ENCODE measurements at regions not wholly inside any gene's neighbourhood (a gene's known extent, or its start where the extent isn't known, plus 50 kb on each side); places are given as distances from the start of the nearest gene placed in this dataset.
"Not testable (repeated sequence)": the region's sequence is repeated elsewhere in the genome, so short reads cannot be mapped to it uniquely, and the experiment has no call there.

- DNase-seq, result no peak
These were observed 544.1 kb downstream of the XPNPEP1 start for GRCh38 chr10:109379186-109379585.

DNA sequence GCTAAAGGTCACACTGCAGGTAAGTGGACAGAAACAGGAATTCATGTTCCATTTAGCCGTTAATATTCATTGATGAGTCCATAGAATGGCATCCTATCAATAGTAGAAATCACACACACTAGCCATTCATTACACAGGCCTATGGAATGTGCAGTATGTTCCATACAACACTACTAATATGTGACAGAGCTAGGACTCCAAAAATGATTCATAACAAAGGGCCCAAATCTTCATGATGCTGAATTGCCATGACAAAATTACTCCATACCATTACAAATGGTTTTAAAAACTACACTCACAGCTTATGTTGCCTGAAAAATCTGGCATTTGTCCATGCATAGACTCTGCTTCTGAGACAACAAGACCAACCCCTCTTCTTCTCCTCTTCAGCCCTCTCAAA is 549.1 kb downstream of the XPNPEP1 start:
- DNase-seq, result no peak

- no peak for DNase-seq
These were observed 564.0 kb downstream of the XPNPEP1 start for GRCh38 chr10:109359316-109359715.

- no peak for DNase-seq
These were observed 565.0 kb downstream of the XPNPEP1 start for GRCh38 chr10:109358325-109358724.

GRCh38 chr10:109348324-109348723 is 575.0 kb downstream of the XPNPEP1 start:
- no peak for DNase-seq

- no peak for DNase-seq
These were observed 580.0 kb downstream of the XPNPEP1 start for GRCh38 chr10:109343293-109343692.

DNA sequence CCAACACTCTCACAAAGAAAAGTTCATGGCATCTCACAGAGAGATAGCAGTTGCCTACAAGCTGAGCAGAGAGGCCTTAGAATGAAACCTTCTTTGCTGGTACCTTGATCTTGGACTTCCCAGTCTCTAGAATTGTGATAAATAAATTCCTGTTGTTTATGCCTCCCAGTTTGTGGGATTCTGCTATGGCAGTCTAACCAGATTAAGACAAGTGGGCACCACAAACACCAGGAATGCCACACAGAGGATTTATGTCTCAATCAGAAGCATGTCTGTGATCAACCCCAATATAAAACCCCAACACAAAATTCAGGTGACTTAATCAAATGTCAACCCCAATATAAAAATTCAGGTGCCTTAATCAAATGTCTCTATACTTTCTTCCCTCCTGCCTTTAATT is 581.3 kb downstream of the XPNPEP1 start:
- DNase-seq, result no peak

- DNase-seq, result no peak
These were observed 595.3 kb downstream of the XPNPEP1 start for GRCh38 chr10:109328001-109328400.

DNA sequence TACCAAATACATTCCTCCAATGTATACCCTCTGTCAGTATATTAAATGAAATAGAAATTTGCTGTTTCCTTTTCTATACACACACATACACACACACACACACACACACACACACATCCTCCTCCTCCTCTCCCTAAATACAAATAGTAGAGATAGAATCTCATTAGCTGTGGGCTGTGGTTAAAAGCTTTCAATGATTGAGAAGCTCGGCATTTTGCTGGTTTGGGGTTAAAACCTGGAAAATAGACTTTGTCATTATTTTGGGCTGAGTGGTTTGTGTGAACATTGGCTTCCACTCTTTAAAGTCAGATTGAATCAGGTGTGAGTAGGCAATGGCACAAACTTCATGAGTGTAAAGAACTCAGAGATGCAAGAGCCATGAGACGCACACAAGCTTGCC is 596.0 kb downstream of the XPNPEP1 start:
- no peak for DNase-seq

DNA sequence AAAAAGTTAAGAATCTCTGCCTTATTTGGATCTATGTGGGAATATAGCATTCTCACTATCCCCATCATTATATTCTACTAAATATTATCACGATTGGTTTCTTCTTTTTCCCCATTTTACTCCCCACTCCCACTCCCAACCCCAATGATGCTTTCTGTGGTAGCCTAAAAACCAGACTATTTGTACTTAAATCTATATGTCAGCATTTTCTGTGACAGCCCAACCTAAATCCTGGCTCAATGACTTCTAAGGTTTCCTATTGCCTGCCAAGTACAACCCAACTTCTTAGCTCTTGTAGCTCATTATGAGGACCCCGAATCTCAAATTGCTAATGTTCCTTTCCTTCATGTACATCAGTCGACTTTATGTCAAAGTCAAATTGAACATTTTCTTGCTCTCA is 598.6 kb downstream of the XPNPEP1 start:
- no peak for DNase-seq

- no peak for DNase-seq
These were observed 605.5 kb downstream of the XPNPEP1 start for GRCh38 chr10:109317746-109318366.

DNA sequence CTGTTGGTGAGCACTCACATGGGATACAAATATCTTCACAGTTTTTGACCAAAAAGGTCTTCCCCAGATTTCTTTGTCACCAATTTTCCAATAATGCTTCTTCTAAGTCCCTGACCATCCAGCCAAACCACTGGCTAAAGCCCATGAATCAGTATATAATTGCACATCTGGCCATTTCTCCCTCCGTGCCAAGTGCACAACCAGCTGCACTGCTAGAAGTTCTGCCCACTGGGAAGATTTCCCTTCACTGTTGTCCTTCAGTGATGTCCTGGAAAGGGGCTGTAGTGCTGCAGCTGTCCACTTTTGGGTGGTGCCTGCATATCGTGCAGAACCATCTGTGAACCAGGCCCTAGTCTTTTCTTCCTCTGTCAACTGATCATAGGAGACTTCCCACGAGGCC is 609.3 kb downstream of the XPNPEP1 start:
- DNase-seq, result not testable (repeated sequence)

DNA sequence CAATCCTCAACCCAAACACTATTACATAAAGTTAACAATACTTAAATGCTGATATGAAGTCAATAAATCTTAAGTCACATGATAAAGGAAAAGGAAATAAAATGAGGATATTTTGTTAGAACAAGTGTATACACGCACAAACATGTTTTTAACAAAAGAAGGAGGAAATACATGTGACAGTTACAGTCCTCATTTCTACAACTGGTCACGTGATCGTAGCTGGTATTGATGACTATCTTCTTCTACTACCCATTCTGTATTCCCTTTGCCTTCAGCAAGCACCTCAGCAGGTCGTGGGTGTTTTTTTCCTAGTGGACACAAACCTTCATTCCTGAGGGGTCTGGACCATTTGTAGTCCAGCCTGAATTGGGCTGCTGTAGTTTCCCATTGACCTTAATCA is 610.8 kb downstream of the XPNPEP1 start:
- DNase-seq, result not testable (repeated sequence)

- no peak for DNase-seq
These were observed 614.3 kb downstream of the XPNPEP1 start for GRCh38 chr10:109308971-109309370.

DNA sequence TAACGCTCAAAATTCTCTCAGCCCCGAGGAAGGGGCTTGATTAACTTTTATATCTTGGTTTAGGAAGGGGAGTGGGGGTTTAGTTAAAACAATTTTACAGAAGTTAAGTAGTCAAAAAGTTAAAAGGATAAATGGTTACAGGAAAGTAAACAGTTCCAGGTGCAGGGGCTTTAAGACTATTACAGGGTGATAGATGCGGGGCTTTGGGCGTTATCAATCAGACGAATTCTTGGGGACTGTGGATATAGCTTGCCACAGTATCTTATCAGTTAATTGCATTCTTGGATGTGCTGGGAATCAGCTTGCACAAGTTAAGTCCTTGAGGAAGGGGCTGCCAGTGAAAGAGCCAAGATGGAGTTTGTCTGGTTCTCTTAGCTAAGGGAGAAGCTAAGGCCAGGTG is 616.2 kb downstream of the XPNPEP1 start:
- not testable (repeated sequence) for DNase-seq

GRCh38 chr10:109306698-109307097 is 616.6 kb downstream of the XPNPEP1 start:
- DNase-seq, result no peak

GRCh38 chr10:109287858-109288257 is 635.5 kb downstream of the XPNPEP1 start:
- DNase-seq, result no peak

DNA sequence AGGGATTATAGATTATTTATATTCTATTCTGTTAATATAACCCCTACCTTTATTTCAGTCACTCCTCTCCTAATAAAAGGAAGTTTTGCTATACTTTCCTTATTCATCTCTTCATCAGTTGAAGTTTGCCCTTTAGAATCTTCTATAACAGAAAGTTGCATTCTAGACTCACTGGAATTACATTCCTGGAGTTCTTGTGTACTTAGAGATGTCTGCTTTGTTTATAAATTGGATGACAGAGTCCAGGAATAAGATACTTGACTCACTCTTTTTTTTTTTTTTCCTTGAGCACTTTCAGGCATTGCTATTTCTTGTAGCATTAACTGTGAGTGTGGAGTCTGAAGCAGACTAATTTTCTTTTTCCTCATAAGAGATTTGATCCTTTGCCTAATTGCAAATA is 640.8 kb downstream of the XPNPEP1 start:
- no peak for DNase-seq

DNA sequence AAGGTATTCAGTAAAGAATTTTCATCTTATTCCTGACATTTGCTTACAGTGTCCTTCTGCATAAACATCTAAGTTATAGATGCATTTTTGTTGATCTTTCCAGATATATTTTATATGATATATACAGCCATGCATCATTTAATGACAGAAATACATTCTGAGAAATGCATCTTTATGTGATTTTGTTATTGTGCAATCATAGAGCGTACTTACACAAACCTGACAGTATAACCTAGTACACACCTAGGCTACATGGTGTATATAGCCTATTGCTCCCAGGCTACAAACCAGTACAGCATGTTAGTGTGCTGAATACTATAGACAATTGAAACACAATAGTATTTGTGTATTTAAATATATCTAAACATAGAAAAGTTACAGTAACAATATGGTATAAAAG is 642.0 kb downstream of the XPNPEP1 start:
- DNase-seq, result no peak

DNA sequence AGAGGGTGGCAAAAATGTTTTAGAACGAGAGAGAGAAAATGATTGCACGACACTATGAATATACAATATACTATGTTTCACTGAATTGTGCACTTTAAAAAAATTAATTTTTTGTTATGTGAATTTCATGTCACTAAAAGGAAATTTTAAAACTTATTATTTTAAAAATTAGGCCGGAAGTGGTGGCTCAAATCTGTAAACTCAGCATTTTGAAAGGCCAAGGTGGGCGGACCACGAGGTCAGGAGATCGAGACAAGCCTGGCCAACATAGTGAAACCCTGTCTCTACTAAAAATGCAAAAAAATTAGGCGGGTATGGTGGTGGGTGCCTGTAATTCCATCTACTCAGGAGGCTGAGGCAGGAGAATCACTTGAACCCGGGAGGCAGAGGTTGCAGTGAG is 642.5 kb downstream of the XPNPEP1 start:
- no peak for DNase-seq

DNA sequence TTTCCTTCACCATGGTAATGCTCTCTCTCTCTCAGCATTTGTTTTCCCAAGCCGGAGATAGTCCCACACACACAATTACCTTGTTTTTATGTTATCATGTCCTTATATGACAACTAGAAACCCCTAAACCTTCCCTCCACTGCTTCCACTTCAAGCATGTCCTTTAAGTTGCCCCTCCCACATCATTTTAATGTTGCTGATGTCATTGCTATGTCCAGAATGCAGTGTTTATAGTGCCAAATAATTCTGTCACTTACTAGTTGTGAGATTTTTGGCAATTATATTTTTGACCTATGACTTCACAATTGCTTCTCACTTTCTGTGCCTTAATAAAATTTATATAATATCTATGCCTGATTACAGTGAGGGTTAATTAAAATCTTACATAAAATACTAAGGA is 645.9 kb downstream of the XPNPEP1 start:
- DNase-seq, result no peak

DNA sequence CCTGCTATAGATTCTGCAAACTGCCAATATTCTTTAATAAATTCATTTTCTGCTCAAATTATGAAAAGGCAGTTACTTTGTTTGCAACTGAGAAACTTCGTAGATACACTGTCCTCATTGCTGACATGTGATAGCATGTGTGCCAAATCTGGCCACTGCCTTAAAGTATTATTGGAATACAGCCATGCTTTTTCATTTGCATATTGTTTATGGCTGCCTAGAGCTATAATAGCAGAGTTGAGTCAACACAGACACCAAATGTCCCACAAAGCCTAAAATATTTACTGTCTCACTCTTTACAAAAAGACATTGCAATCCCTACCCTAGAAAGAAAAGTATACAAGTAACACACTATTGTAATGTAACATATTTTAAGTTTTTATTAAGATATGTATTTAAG is 647.4 kb downstream of the XPNPEP1 start:
- DNase-seq, result no peak

- no peak for DNase-seq
These were observed 648.6 kb downstream of the XPNPEP1 start for GRCh38 chr10:109274681-109275080.

DNA sequence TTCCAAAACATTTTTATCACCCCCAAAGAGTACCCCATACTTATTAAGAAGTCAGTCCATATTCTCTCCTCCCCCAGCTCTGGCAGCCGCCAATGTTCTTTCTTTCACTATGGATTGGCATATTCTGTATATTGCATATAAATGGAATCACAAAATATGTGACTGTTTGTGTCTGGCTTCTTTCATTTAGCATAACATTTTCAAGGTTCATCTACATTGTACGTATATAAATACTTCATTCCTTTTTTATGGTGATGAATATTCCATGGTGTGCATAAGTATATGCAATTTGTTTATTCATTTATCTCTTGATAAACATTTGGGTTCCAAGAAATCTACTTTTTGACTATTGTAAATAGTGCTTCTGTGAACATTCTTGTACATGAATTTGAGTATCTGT is 653.1 kb downstream of the XPNPEP1 start:
- no peak for DNase-seq

DNA sequence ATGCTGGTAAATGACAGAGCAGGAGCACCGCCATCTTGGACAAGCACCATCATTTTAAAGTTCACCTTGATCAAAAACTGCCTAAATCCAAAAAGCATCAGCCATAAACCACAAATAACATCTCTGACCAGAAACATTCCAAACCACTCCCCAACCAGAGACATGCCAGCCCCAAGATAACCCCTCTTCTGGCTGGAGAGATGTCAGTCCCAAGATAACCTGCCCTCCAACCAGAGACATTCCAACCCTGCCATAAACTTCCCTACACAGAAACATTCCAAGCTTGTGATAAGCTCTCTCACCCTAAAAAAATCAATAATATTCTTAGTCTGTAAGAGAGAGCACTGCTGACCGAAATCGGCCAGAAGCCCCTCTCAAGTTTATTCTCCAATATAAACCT is 659.3 kb downstream of the XPNPEP1 start:
- no peak for DNase-seq

GRCh38 chr10:109261231-109261630 is 662.1 kb downstream of the XPNPEP1 start:
- DNase-seq, result no peak

Measured in SW 1271 (cell line).